H9 (cell line): ENCODE measurements at regions not wholly inside any gene's neighbourhood (a gene's known extent, or its start where the extent isn't known, plus 50 kb on each side); places are given as distances from the start of the nearest gene placed in this dataset.

Experiments
- DNase-seq: peaks from one replicate; pipeline ENCODE4 v3.0.0-alpha.2; 2017
- H2AFZ ChIP-seq: one replicate; pipeline ENCODE4 v1.6.1; 2013; ENCODE audit warnings: mild to moderate bottlenecking, low read length, control low read depth, moderate library complexity
- H2AK5ac ChIP-seq: 2 replicates; pipeline ENCODE4 v1.6.1; 2013; ENCODE audit warnings: low read length, control low read depth, mixed read lengths; ENCODE audit not compliant: insufficient read length
- H2BK120ac ChIP-seq: one replicate; pipeline ENCODE4 v1.6.1; 2013; ENCODE audit warnings: low read depth, mild to moderate bottlenecking, low read length, control low read depth, inconsistent platforms; ENCODE audit not compliant: poor library complexity, severe bottlenecking
- H2BK12ac ChIP-seq: 2 replicates; pipeline ENCODE4 v1.6.1; 2013; ENCODE audit warnings: low read length, control low read depth, mixed read lengths, low read depth; ENCODE audit not compliant: insufficient read length
- H2BK15ac ChIP-seq: 2 replicates; pipeline ENCODE4 v1.6.1; 2013; ENCODE audit warnings: low read depth, low read length, control low read depth
- H2BK20ac ChIP-seq: one replicate; pipeline ENCODE4 v1.6.1; 2013; ENCODE audit warnings: low read depth, mild to moderate bottlenecking, low read length, control low read depth, inconsistent platforms; ENCODE audit not compliant: poor library complexity, severe bottlenecking
- H2BK5ac ChIP-seq: 2 replicates; pipeline ENCODE4 v1.6.1; 2013; ENCODE audit warnings: low read length, control low read depth, mixed read lengths; ENCODE audit not compliant: insufficient read length
- H3K14ac ChIP-seq: 2 replicates; pipeline ENCODE4 v1.6.1; 2013; ENCODE audit warnings: low read length, control low read depth; ENCODE audit not compliant: insufficient read depth
- H3K18ac ChIP-seq: 2 replicates; pipeline ENCODE4 v1.6.1; 2013; ENCODE audit warnings: low read depth, mild to moderate bottlenecking, mixed read lengths, low read length, control low read depth; ENCODE audit not compliant: insufficient read length
- H3K23ac ChIP-seq: 2 replicates; pipeline ENCODE4 v1.6.1; 2013; ENCODE audit warnings: low read length, control low read depth, mixed read lengths, low read depth; ENCODE audit not compliant: insufficient read length
- H3K23me2 ChIP-seq: 2 replicates; pipeline ENCODE4 v1.6.1; 2013; ENCODE audit warnings: low read depth, mild to moderate bottlenecking, mixed read lengths, low read length, control low read depth; ENCODE audit not compliant: insufficient read length, poor library complexity, severe bottlenecking
- H3K27ac ChIP-seq: 2 replicates; pipeline ENCODE4 v1.5.1; 2013; ENCODE audit warnings: low read length, control low read depth, mixed read lengths, low read depth; ENCODE audit not compliant: insufficient read length
- H3K27me3 ChIP-seq: 2 replicates; pipeline ENCODE4 v1.6.1; 2013; ENCODE audit warnings: low read length, control low read depth, inconsistent platforms; ENCODE audit not compliant: insufficient read depth
- H3K4ac ChIP-seq: 2 replicates; pipeline ENCODE4 v1.6.1; 2013; ENCODE audit warnings: low read depth, mild to moderate bottlenecking, control low read depth, inconsistent platforms, low read length, moderate library complexity
- H3K4me1 ChIP-seq: 2 replicates; pipeline ENCODE4 v1.6.1; 2013; ENCODE audit warnings: low read length, control low read depth, inconsistent platforms; ENCODE audit not compliant: insufficient read depth
- H3K4me2 ChIP-seq: 2 replicates; pipeline ENCODE4 v1.6.1; 2013; ENCODE audit warnings: low read length, control low read depth, mixed read lengths; ENCODE audit not compliant: insufficient read length, insufficient read depth
- H3K56ac ChIP-seq: 2 replicates; pipeline ENCODE4 v1.6.1; 2013; ENCODE audit warnings: low read depth, mild to moderate bottlenecking, mixed read lengths, low read length, control low read depth; ENCODE audit not compliant: insufficient read length
- H3K79me1 ChIP-seq: 2 replicates; pipeline ENCODE4 v1.6.1; 2013; ENCODE audit warnings: low read depth, mild to moderate bottlenecking, moderate library complexity, low read length, control low read depth, inconsistent platforms; ENCODE audit not compliant: insufficient read depth, poor library complexity, severe bottlenecking
- H3K79me2 ChIP-seq: 2 replicates; pipeline ENCODE4 v1.6.1; 2013; ENCODE audit warnings: low read length, control low read depth, inconsistent platforms; ENCODE audit not compliant: insufficient read depth
- H3K9ac ChIP-seq: 2 replicates; pipeline ENCODE4 v1.6.1; 2013; ENCODE audit warnings: low read length, control low read depth, mixed read lengths; ENCODE audit not compliant: insufficient read length; ENCODE audit errors: extremely low read depth
- H3K9me3 ChIP-seq: one replicate; pipeline ENCODE4 v1.6.1; 2013; ENCODE audit warnings: low read depth, low read length, inconsistent platforms; ENCODE audit not compliant: control insufficient read depth
- H3T11ph ChIP-seq: one replicate; pipeline ENCODE4 v1.6.1; 2013; ENCODE audit warnings: mild to moderate bottlenecking, low read length, control low read depth, inconsistent platforms
- H4K20me1 ChIP-seq: one replicate; pipeline ENCODE4 v1.6.1; 2013; ENCODE audit not compliant: control insufficient read depth, insufficient read length, insufficient read depth
- H4K5ac ChIP-seq: 2 replicates; pipeline ENCODE4 v1.6.1; 2013; ENCODE audit warnings: low read depth, mild to moderate bottlenecking, mixed read lengths, low read length, control low read depth; ENCODE audit not compliant: insufficient read length
- H4K8ac ChIP-seq: replicated peaks from 2 replicates; pipeline ENCODE4 v1.6.1; 2013; ENCODE audit warnings: low read length, control low read depth, mixed read lengths, low read depth; ENCODE audit not compliant: insufficient read length
- H4K91ac ChIP-seq: 2 replicates; pipeline ENCODE4 v1.6.1; 2013; ENCODE audit warnings: low read depth, mild to moderate bottlenecking, moderate library complexity, mixed read lengths, low read length, control low read depth; ENCODE audit not compliant: insufficient read length
- H3K27ac Mint-ChIP-seq, 3 experiments: 2 replicates in 2 of 3; 3 replicates in 1 of 3; pipeline ENCODE4 v1.8.0; 2020 to 2021; ENCODE audit warnings: mixed read lengths in 3 of 3, mild to moderate bottlenecking in 1 of 3, moderate library complexity in 1 of 3
- H3K27me3 Mint-ChIP-seq: 2 replicates; pipeline ENCODE4 v1.8.0; 2021; ENCODE audit warnings: low read depth, mild to moderate bottlenecking, moderate library complexity, mixed read lengths
- H3K36me3 Mint-ChIP-seq, 3 experiments: 2 replicates in 2 of 3; 3 replicates in 1 of 3; pipeline ENCODE4 v1.8.0; 2020 to 2021; ENCODE audit warnings: low read depth in 3 of 3, mixed read lengths in 3 of 3; ENCODE audit not compliant: insufficient read depth in 1 of 3
- H3K4me1 Mint-ChIP-seq, 2 experiments: 2 replicates each; pipeline ENCODE4 v1.8.0; 2020; ENCODE audit warnings: mixed read lengths in 2 of 2
- H3K4me3 Mint-ChIP-seq, 2 experiments: 2 replicates in 1 of 2; 3 replicates in 1 of 2; pipeline ENCODE4 v1.8.0; 2020 to 2021; ENCODE audit warnings: mild to moderate bottlenecking in 2 of 2, mixed read lengths in 2 of 2, moderate library complexity in 1 of 2
- H3K9me3 Mint-ChIP-seq, 2 experiments: 2 replicates in 1 of 2; 3 replicates in 1 of 2; pipeline ENCODE4 v1.8.0; 2020; ENCODE audit warnings: mild to moderate bottlenecking in 2 of 2, mixed read lengths in 2 of 2, moderate library complexity in 1 of 2
- WGBS: extraction: QIAGEN DNeasy Blood & Tissue Kit; methylation state at CpG from one replicate; pipeline ENCODE4 v1.1.7; 2013; ENCODE audit warnings: missing lambda C conversion rate, low lambda C conversion rate, mixed read lengths; ENCODE audit not compliant: insufficient read length; ENCODE audit errors: extremely low coverage; 5-methylcytosine and 5-hydroxymethylcytosine counted together
- TF ChIP-seq, protein P1 (sequence below): fragments of 200-600 bp; sonication (generic); conservative IDR thresholded peaks from 3 replicates; pipeline ENCODE4 v1.8.0; 2021; ENCODE audit warnings: antibody characterized with exemption, mild to moderate bottlenecking

DNA sequence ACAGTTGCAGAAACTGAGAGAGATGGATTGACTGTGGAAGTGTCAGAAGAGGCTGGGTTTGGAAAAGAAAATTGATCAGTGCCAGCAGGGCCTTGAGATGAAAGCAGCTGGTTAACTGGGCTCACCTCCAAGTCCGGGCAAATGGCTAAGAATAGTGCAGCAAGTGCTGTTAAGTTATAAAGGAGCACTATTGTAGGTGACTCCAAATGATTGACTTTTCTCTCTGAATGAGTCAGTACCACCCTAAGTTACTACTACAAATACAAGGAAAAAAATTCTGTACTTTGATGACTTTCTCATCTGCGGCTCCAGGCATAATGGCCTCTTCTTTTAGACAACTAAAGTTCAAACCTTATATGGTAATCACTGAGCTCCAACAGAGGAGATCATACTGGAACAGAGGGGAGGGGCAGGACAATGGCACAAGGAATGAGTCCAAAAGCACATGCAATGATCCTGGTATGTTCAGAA, 733.4 kb upstream of the INTU start:
- Histone ChIP-seq H3K9ac (no peak overlapping the region), H3K27ac (no peak overlapping the region), H4K91ac (no peak overlapping the region), H3K27me3 (no peaks in the 10 kb centered on the region), H3K4ac (no peak overlapping the region), H3K23ac (no peak overlapping the region), H4K20me1 (no peaks in the 10 kb centered on the region), H2BK5ac (no peak overlapping the region), H2BK20ac (no peak overlapping the region), H3K4me1 (no peaks in the 10 kb centered on the region), H2BK120ac (no peak overlapping the region), H3K56ac (no peak overlapping the region), H3K9me3 (peaks cover 19% of the 10 kb centered on the region), H2AFZ (no peak overlapping the region), H3K79me2 (no peaks in the 10 kb centered on the region), H3K4me2 (no peak overlapping the region), H3K18ac (no peak overlapping the region), H2BK15ac (no peak overlapping the region), H4K8ac (no peak overlapping the region), H2AK5ac (no peak overlapping the region), H3T11ph (no peak overlapping the region), H3K14ac (no peak overlapping the region), H2BK12ac (no peak overlapping the region), H4K5ac (no peak overlapping the region), H3K23me2 (no peaks in the 10 kb centered on the region), H3K79me1 (no peaks in the 10 kb centered on the region)
- no peaks in the 10 kb centered on the region for H3K27me3 Mint-ChIP-seq
- H3K36me3 Mint-ChIP-seq = peaks cover 18 to 38% (median 18%) of the 10 kb centered on the region in 3 experiments
- no peak overlapping the region for H3K27ac Mint-ChIP-seq
- no peak for DNase-seq
- WGBS = no CpG with 5 or more reads among the region's 2 CpGs
- no peaks in the 10 kb centered on the region for H3K4me1 Mint-ChIP-seq
- peaks cover 24 to 31% of the 10 kb centered on the region in 2 experiments for H3K9me3 Mint-ChIP-seq
- TF ChIP-seq, protein P1, sequence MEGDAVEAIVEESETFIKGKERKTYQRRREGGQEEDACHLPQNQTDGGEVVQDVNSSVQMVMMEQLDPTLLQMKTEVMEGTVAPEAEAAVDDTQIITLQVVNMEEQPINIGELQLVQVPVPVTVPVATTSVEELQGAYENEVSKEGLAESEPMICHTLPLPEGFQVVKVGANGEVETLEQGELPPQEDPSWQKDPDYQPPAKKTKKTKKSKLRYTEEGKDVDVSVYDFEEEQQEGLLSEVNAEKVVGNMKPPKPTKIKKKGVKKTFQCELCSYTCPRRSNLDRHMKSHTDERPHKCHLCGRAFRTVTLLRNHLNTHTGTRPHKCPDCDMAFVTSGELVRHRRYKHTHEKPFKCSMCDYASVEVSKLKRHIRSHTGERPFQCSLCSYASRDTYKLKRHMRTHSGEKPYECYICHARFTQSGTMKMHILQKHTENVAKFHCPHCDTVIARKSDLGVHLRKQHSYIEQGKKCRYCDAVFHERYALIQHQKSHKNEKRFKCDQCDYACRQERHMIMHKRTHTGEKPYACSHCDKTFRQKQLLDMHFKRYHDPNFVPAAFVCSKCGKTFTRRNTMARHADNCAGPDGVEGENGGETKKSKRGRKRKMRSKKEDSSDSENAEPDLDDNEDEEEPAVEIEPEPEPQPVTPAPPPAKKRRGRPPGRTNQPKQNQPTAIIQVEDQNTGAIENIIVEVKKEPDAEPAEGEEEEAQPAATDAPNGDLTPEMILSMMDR = no peak
- H3K4me3 Mint-ChIP-seq = no peak overlapping the region
